ENCODE measurements at regions not wholly inside any gene's neighbourhood (a gene's known extent, or its start where the extent isn't known, plus 50 kb on each side); places are given as distances from the start of the nearest gene placed in this dataset.
A peak's percentile ranks its signal among the peaks of the same experiment; 100 is the strongest.

GRCh38 chr11:70667767-70668166, 269.4 kb downstream of the CTTN start (continued):
- TF ChIP-seq CERS6 (CRISPR knock-in tag; IDR thresholded peaks at IDR 0.05) (no peak), HNRNPH1 (optimal IDR thresholded peaks at IDR 0.05; ENCODE audit: low read depth, low read length) (no peak), SSRP1 (CRISPR knock-in tag; IDR thresholded peaks at IDR 0.05) (no peak), ZNF776 (CRISPR knock-in tag; IDR thresholded peaks at IDR 0.05) (no peak), ZNF510 (CRISPR knock-in tag; IDR thresholded peaks at IDR 0.05; ENCODE audit: low read depth) (no peak), PLSCR1 (CRISPR knock-in tag; IDR thresholded peaks at IDR 0.05; ENCODE audit: borderline replicate concordance) (no peak), RFXAP (CRISPR knock-in tag; IDR thresholded peaks at IDR 0.05; ENCODE audit: borderline replicate concordance) (no peak), ZNF251 (CRISPR knock-in tag; IDR thresholded peaks at IDR 0.05) (no peak), PBX3 (CRISPR knock-in tag; IDR thresholded peaks at IDR 0.05; ENCODE audit: borderline replicate concordance) (no peak), TGIF2 (CRISPR knock-in tag; IDR thresholded peaks at IDR 0.05) (no peak; the same call in 1 of the 2 replicates), ZNF333 (CRISPR knock-in tag; IDR thresholded peaks at IDR 0.05; ENCODE audit: borderline replicate concordance) (no peak), JDP2 (CRISPR knock-in tag; IDR thresholded peaks at IDR 0.05; ENCODE audit: borderline replicate concordance) (no peak), ZNF768 (CRISPR knock-in tag; IDR thresholded peaks at IDR 0.05) (no peak), POLR2AphosphoS2 (IDR thresholded peaks at IDR 0.05; ENCODE audit: low read depth, low read length) (no peak), HOXA7 (CRISPR knock-in tag; IDR thresholded peaks at IDR 0.05) (no peak), HOXA5 (CRISPR knock-in tag; IDR thresholded peaks at IDR 0.05) (no peak), TEAD3 (CRISPR knock-in tag; optimal IDR thresholded peaks at IDR 0.05; ENCODE audit: borderline replicate concordance) (peak; percentile 50), ZNF256 (CRISPR knock-in tag; conservative IDR thresholded peaks at IDR 0.05) (no peak), ZNF354B (CRISPR knock-in tag; IDR thresholded peaks at IDR 0.05) (no peak), IRF1 (CRISPR knock-in tag; IDR thresholded peaks at IDR 0.05; ENCODE audit: low read depth) (no peak), JARID2 (CRISPR knock-in tag; IDR thresholded peaks at IDR 0.05; ENCODE audit: insufficient replicate concordance) (no peak), ZNF616 (CRISPR knock-in tag; IDR thresholded peaks at IDR 0.05; ENCODE audit: low read depth) (no peak), TERF1 (CRISPR knock-in tag; IDR thresholded peaks at IDR 0.05) (no peak), HHEX (CRISPR knock-in tag; IDR thresholded peaks at IDR 0.05) (no peak), ZFP36 (IDR thresholded peaks at IDR 0.05; ENCODE audit: borderline replicate concordance, low read depth, low read length, partially characterized antibody) (no peak), MATR3 (CRISPR knock-in tag; IDR thresholded peaks at IDR 0.05) (no peak), NONO (IDR thresholded peaks at IDR 0.05) (no peak), NONO (CRISPR knock-in tag; conservative IDR thresholded peaks at IDR 0.05) (0 out of 2 replicates have a peak, but pooled peaks have one; percentile 36), ZMYM2 (CRISPR knock-in tag; IDR thresholded peaks at IDR 0.05) (0 out of 2 replicates have a peak, but pooled peaks have one; percentile 26), ZNF83 (CRISPR knock-in tag; IDR thresholded peaks at IDR 0.05; ENCODE audit: borderline replicate concordance) (no peak)
